ENCODE measurements at regions not wholly inside any gene's neighbourhood (a gene's known extent, or its start where the extent isn't known, plus 50 kb on each side); places are given as distances from the start of the nearest gene placed in this dataset.
"Not testable (repeated sequence)": the region's sequence is repeated elsewhere in the genome, so short reads cannot be mapped to it uniquely, and the experiment has no call there.

DNA sequence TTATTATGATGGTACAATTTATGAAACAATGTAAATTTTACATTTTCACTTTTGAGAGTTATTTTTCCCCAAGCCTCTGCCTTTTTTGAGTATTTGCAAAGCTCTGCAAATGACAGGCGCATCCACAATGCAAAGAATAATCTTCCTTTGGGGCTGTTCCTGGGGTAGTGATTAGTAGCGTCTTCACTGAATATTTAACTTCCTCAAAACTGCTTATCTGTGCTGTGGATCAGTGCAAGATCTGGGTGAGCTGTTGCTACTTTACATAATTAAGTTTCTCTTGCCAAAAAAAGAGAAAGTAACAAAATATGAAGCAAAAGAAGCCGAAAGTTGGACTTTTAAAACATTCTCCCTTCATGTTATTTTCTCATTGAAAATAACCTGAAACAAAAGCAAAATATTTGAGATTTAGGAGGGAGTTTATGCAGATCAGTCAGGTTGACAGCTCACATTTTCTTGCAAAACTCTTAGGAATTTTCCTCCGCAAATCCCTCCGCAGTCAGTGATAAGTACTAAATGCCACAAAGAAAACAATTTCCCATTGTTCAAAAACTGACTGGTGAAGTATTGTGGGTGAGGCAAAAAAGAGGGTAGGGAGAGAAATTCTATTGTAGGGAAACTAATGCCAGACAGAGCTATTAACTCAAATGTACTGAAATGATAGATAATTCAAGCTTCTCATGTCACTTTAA lies 276.4 kb upstream of the B3GALT2 start:
- Mint-ChIP-seq H3K4me3 (peak overlapping the region in 2 of 4 donors; percentile 3 to 79), H3K27me3 (no peaks in the 10 kb centered on the region), H3K27ac (no peak overlapping the region), H3K4me1 (peaks cover 5 to 11% (median 9%) of the 10 kb centered on the region in 3 donors), H3K36me3 (no peaks in the 10 kb centered on the region), H3K9me3 (peaks cover 0 to 2% (median 0%) of the 10 kb centered on the region in 3 donors)

DNA sequence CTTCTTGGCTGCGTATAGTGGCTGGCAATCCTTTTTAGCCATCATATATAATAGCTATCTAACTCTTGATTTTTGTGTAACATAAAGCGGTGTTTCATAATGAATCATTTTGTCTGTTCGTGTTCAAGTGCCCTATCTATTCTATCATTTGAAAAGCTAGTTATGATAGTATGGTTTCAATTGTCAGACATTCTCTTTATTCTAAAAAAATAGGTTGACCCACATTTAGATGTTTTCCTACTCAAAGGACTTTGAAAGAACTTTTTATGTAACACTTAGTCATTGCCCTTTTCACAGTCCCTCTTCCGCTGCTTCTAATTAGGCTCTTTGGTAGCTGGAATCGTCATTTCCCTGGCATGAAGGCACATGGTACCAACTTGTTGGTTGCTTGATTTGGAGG lies 272.2 kb upstream of the B3GALT2 start:
- H3K4me3 Mint-ChIP-seq: no peak overlapping the region
- H3K9me3 Mint-ChIP-seq: peaks cover 0 to 2% (median 0%) of the 10 kb centered on the region in 3 donors
- no peaks in the 10 kb centered on the region for H3K27me3 Mint-ChIP-seq
- H3K36me3 Mint-ChIP-seq: no peaks in the 10 kb centered on the region
- H3K4me1 Mint-ChIP-seq: peaks cover 5 to 11% (median 9%) of the 10 kb centered on the region in 3 donors
- no peak overlapping the region for H3K27ac Mint-ChIP-seq

DNA sequence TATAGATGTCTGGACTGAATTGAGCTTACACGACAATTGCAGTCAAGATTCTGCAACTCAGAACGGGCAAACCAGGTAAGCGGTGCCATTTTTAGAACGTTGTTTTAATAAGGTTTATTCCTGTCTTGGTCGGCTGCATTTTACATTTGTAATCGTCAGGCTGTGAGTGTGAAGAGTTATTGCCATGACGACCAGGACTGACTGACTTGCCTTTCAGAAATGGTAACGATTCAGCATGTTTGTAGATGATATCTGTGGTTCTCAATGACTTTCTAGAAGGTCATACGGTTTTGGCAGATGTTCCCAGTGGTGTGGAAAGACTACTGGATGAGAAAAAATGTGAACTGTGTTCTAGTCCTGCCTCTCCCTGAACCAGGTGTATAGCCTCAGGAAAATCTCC lies 271.3 kb upstream of the B3GALT2 start:
- H3K27ac Mint-ChIP-seq: no peak overlapping the region
- peaks cover 2 to 3% (median 2%) of the 10 kb centered on the region in 3 donors for H3K4me1 Mint-ChIP-seq
- H3K27me3 Mint-ChIP-seq: no peaks in the 10 kb centered on the region
- peaks cover 0 to 2% (median 0%) of the 10 kb centered on the region in 3 donors for H3K9me3 Mint-ChIP-seq
- H3K4me3 Mint-ChIP-seq: no peak overlapping the region
- no peaks in the 10 kb centered on the region for H3K36me3 Mint-ChIP-seq

DNA sequence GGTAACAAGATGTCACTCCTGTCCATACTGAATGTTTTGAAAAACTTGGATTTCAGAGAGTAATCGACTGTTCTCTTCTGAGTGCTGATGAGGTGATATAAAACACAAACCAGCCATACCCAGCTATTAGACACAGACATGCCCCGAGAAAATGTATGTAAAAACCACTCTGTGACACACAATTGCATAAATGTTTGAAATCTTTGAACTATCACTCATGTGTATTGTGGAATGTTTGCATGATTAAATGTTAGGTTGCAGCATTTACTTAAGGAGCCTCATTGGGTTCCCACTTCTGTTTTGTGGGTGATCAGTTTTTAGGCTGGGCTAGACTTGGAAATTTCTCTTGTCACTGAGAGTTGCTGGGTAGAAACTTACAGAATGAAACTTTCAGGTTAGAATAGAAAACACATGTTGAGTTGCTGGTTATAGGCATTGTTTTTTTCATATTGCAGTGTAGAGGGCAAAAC lies 270.4 kb upstream of the B3GALT2 start:
- Mint-ChIP-seq H3K4me1 (no peaks in the 10 kb centered on the region), H3K9me3 (peaks cover 0 to 2% (median 0%) of the 10 kb centered on the region in 3 donors), H3K36me3 (no peaks in the 10 kb centered on the region), H3K4me3 (no peak overlapping the region), H3K27me3 (no peaks in the 10 kb centered on the region), H3K27ac (no peak overlapping the region)

DNA sequence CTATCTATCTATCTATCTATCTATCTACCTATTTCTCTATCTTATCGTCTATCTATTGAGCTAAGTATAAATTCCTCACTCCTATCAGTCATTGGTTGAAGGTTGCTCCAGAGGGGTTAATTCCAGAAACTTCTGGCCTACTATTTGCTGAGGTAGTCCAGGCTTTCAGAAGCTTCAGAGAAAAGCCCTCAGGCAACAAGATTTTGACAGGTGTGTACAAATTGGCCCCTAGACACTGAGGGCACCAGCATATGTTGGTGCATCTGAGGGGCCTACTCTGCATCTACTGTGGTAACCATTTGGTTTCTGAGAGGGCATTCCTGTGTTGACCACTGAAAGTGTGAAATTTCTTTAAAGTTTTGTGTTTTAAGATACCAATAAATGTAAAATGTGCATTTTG lies 265.2 kb upstream of the B3GALT2 start:
- no peaks in the 10 kb centered on the region for H3K9me3 Mint-ChIP-seq
- H3K4me1 Mint-ChIP-seq: peaks cover 4 to 9% (median 7%) of the 10 kb centered on the region in 3 donors
- H3K4me3 Mint-ChIP-seq: no peak overlapping the region
- H3K27ac Mint-ChIP-seq: no peak overlapping the region
- no peaks in the 10 kb centered on the region for H3K36me3 Mint-ChIP-seq
- H3K27me3 Mint-ChIP-seq: no peaks in the 10 kb centered on the region

DNA sequence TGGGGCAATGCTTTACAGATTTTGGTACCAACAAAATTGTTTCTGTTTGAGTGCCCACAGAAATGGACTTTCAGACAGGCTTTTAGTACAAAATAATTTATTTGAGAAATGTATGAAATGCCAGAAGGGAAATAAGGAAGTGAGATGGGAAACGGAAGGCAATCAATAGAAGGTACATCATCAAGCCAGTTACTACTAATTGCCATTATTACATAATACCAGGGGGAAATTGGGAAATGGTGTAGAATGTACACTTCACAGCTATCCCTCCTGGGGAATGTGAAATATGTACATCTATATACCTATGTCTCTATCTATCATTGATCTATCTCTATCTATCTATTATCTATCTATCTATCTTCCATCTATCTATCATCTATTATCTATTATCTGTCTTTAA lies 264.6 kb upstream of the B3GALT2 start:
- no peaks in the 10 kb centered on the region for H3K27me3 Mint-ChIP-seq
- peaks cover 4 to 9% (median 7%) of the 10 kb centered on the region in 3 donors for H3K4me1 Mint-ChIP-seq
- H3K4me3 Mint-ChIP-seq: no peak overlapping the region
- H3K36me3 Mint-ChIP-seq: no peaks in the 10 kb centered on the region
- H3K9me3 Mint-ChIP-seq: no peaks in the 10 kb centered on the region
- no peak overlapping the region for H3K27ac Mint-ChIP-seq

DNA sequence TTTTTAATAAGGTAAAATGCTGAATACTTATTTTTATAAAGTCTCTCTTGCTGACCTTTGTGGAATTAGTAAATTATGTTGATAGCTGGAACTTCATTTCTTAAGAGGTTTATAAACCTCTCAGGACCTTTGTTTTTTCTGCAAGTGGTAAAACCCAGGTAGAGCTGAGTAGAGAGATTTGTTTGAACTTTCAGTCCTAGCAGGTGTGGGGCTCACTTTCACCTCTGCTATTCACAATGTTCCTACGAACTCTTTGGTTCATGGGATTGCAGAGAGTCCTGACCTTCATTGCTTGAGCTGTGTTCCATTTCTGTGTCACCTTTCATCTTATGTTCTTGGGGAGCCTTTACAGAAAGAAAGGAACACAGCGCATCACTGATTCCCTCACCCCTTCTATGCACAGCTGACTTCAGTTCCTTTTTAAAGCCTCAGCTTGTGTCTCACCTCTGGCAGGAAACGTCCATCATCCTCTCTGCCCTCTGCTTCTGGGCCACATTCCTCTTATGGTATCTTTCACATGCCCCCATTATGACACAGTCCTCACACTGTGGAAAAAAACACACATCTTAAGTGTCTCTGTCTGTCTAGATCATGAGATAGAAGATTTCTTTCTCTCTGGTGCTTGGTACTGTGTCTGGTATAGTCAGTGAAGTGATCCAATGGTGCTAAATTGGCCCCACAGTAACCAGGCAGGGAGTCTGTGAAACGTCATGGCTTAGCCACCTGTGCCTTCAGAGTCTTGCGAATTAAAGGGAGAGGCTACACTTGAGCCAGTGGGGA lies 262.5 kb upstream of the B3GALT2 start:
- Mint-ChIP-seq H3K27me3 (no peaks in the 10 kb centered on the region), H3K9me3 (no peaks in the 10 kb centered on the region), H3K4me3 (no peak overlapping the region), H3K27ac (peak overlapping the region in 1 of 3 donors; percentile 7), H3K4me1 (peaks cover 4 to 9% (median 7%) of the 10 kb centered on the region in 3 donors), H3K36me3 (no peaks in the 10 kb centered on the region)

DNA sequence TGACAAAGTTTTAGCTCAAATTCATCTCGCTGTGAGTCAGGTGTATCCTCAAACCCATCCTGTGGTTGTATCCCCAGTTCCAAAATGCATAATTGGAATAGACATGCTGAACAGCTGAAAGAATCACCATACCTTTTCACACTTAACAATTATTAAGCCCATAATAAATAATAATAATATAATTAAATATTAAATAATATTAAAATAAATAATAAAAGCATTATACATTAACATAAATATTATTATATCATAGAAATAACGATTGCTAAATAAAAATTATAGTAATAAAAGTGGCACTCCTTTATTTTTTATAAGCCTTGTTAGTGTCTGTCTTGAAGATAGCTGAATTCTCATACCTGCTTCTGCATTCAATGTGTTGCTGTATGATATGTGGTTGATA lies 257.5 kb upstream of the B3GALT2 start:
- no peaks in the 10 kb centered on the region for H3K27me3 Mint-ChIP-seq
- peaks cover 0 to 6% (median 4%) of the 10 kb centered on the region in 3 donors for H3K4me1 Mint-ChIP-seq
- no peak overlapping the region for H3K27ac Mint-ChIP-seq
- H3K4me3 Mint-ChIP-seq: no peak overlapping the region
- H3K9me3 Mint-ChIP-seq: no peaks in the 10 kb centered on the region
- no peaks in the 10 kb centered on the region for H3K36me3 Mint-ChIP-seq

DNA sequence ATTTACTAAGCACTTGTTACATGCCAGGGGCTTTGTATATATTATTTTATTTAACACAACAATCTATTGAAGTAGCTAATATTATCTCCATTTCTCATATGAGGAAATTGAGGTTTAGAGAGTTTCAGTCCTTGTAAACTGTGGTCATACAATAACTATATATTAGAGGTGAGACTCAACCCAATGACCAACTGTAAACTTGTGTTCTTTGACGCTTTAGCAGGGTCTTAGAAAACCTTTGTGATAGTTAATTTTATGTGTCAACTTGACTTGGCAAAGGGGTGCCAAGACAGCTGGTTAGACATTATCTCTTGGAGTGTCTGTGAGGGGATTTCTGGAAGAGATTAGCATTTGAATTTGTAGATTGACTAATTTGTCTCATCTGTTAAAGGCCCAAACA lies 252.4 kb upstream of the B3GALT2 start:
- Mint-ChIP-seq H3K4me3 (no peak overlapping the region), H3K4me1 (peaks cover 0 to 5% (median 4%) of the 10 kb centered on the region in 3 donors), H3K36me3 (peaks cover 3% of the 10 kb centered on the region), H3K9me3 (peaks cover 2 to 4% (median 3%) of the 10 kb centered on the region in 3 donors), H3K27me3 (no peaks in the 10 kb centered on the region), H3K27ac (no peak overlapping the region)

DNA sequence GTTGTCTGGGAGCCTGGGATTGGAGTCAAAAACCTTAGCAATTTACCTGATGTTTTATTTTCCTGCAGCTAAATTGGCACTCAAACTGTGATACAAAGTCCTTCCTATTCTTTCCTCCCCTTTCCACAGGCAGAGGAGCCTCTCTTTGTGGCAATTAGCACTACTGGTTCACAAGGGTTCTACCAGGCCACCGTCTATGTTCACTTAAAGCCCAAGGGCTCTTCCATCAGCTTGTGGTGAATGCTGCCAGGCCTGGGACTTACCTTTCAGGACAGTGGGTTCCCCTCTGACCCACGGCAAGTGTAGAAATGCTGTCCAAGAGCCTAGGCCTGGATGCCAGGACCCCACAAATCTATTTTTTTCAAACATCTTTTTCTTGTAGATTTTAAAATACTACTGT lies 251.9 kb upstream of the B3GALT2 start:
- H3K4me3 Mint-ChIP-seq: no peak overlapping the region
- H3K9me3 Mint-ChIP-seq: peaks cover 3 to 8% (median 6%) of the 10 kb centered on the region in 3 donors
- H3K27me3 Mint-ChIP-seq: no peaks in the 10 kb centered on the region
- H3K36me3 Mint-ChIP-seq: peaks cover 4% of the 10 kb centered on the region
- H3K27ac Mint-ChIP-seq: no peak overlapping the region
- H3K4me1 Mint-ChIP-seq: peaks cover 0 to 5% (median 4%) of the 10 kb centered on the region in 3 donors

DNA sequence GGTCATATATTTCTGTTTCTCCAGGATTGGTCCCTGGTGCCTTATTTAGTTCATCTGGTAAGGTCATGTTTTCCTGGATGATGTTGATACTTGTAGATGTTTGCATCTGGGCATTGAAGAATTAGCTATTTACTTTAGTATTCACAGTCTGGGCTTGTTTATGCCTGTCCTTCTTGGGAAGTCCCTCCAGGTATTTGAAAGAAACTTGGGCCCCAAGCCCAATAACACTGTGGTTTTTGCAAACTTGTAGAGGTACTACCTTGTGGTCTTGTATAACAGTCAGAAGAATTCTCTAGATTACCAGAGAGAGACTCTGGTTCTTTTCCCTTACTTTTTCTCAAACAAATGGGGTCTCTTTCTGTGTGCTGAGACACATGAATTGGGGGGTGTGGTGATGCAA lies 251.4 kb upstream of the B3GALT2 start:
- peaks cover 7% of the 10 kb centered on the region for H3K36me3 Mint-ChIP-seq
- H3K27me3 Mint-ChIP-seq: no peaks in the 10 kb centered on the region
- H3K4me3 Mint-ChIP-seq: no peak overlapping the region

DNA sequence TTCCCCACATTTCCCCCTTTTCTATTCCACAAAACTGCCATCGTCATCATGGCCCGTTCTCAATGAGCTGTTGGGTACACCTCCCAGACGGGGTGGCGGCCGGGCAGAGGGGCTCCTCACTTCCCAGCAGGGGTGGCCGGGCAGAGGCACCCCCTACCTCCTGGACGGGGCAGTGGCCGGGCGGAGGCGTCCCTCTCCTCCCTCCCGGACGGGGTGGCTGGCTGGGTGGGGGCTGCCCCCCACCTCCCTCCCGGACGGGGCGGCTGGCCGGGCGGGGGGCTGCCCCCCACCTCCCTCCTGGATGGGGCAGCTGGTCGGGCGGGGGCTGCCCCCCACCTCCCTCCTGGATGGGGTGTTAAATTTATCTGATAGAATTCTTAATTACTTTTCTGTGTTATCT lies 250.9 kb upstream of the B3GALT2 start:
- not testable (repeated sequence) for H3K27me3 Mint-ChIP-seq, H3K36me3 Mint-ChIP-seq, H3K4me3 Mint-ChIP-seq, H3K27ac Mint-ChIP-seq, H3K4me1 Mint-ChIP-seq
- H3K9me3 Mint-ChIP-seq: peaks cover 6 to 14% (median 6%) of the 10 kb centered on the region in 3 donors

More for the DNA sequence above, 251.4 kb upstream of the B3GALT2 start:
- peaks cover 0 to 5% (median 4%) of the 10 kb centered on the region in 3 donors for H3K4me1 Mint-ChIP-seq
- no peak overlapping the region for H3K27ac Mint-ChIP-seq
- peaks cover 3 to 12% (median 6%) of the 10 kb centered on the region in 3 donors for H3K9me3 Mint-ChIP-seq

DNA sequence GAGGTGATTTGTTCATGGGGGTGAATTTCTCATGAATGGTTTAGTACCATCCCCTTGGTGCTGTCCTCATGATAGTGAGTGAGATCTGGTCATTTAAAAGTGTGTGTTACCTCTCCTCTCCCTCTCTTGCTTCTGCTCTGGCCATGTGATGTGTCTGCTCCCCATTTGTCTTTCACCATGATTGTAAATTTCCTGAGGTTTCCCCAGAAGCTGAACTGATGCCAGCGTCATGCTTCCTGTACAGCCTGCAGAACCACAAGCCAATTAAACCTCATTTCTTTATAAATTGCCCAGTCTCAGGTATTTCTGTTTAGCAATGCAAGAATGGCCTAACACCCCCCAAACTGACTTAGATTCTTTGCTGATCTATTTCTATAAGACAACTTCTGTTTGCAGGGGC lies 249.4 kb upstream of the B3GALT2 start:
- no peak overlapping the region for H3K4me3 Mint-ChIP-seq
- peaks cover 6 to 18% (median 6%) of the 10 kb centered on the region in 3 donors for H3K9me3 Mint-ChIP-seq
- no peak overlapping the region for H3K27ac Mint-ChIP-seq
- no peaks in the 10 kb centered on the region for H3K27me3 Mint-ChIP-seq
- peaks cover 7% of the 10 kb centered on the region for H3K36me3 Mint-ChIP-seq
- peaks cover 0 to 5% (median 4%) of the 10 kb centered on the region in 3 donors for H3K4me1 Mint-ChIP-seq

DNA sequence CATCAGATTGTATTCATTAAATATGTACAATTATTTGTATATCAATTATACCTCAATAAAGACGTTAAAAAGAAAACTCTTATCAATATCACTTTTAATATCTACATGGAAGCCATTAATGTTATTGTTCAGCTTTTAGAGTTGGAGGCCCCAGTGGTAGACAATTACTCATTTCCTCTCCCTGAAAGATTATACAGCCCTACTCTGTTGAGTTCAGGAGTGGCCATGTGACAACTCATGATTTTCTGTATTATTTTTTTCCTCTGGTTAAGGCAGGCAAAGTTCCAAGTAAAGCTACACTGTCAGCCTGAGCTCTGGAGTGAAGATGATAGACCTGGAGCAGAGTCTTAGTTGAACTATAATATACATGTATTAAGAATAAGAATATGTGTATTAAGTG lies 247.9 kb upstream of the B3GALT2 start:
- peaks cover 6 to 18% (median 6%) of the 10 kb centered on the region in 3 donors for H3K9me3 Mint-ChIP-seq
- no peak overlapping the region for H3K4me3 Mint-ChIP-seq
- H3K36me3 Mint-ChIP-seq: peaks cover 8% of the 10 kb centered on the region
- no peaks in the 10 kb centered on the region for H3K27me3 Mint-ChIP-seq
- H3K4me1 Mint-ChIP-seq: peaks cover 0 to 5% (median 4%) of the 10 kb centered on the region in 3 donors
- no peak overlapping the region for H3K27ac Mint-ChIP-seq

DNA sequence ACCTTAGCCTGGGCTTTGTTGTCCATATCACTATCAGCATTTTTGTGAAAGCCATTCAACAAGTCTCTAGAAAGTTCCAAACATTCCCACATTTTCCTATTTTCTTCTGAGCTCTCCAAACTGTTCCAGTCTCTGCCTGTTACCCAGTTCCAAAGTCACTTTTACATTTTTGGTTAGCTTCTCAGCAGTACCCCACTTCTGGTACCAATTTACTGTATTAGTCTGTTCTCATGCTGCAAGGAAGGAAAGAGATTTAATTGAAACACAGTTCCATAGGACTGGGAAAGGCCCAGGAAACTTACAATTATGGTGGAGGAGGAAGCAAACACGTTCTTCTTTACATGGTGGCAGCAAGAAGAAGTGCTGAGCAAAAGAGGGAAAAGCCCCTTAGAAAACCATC lies 247.2 kb upstream of the B3GALT2 start:
- H3K4me1 Mint-ChIP-seq: peaks cover 0 to 1% (median 0%) of the 10 kb centered on the region in 3 donors
- no peak overlapping the region for H3K4me3 Mint-ChIP-seq
- no peak overlapping the region for H3K27ac Mint-ChIP-seq
- no peaks in the 10 kb centered on the region for H3K27me3 Mint-ChIP-seq
- peaks cover 10% of the 10 kb centered on the region for H3K36me3 Mint-ChIP-seq
- H3K9me3 Mint-ChIP-seq: peaks cover 6 to 18% (median 6%) of the 10 kb centered on the region in 3 donors
